ENCODE measurements at regions not wholly inside any gene's neighbourhood (a gene's known extent, or its start where the extent isn't known, plus 50 kb on each side); places are given as distances from the start of the nearest gene placed in this dataset.

DNA sequence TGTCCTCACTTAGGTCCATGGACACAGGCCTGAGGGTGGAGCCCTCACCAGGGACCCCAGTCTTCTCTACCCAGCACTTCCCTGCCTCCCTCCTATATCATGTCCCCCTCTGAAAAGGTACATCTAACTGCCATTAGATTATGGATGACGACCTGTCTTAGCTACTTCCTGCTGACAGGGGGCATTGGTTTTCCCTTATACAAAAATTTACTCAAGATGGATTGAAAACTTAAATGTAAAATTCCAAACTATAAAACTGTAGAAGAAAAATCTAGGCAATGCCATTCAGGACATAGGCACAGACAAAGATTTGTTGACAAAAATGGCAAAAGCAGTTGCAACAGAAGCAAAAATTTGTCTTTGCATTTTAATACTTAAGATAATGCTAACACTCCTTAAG lies 623.2 kb upstream of the FAM174A start:
- no peak for TF ChIP-seq POLR2A (IDR thresholded peaks at IDR 0.05)
- TF ChIP-seq CTCF (IDR thresholded peaks at IDR 0.05) = no peak
- no peak for TF ChIP-seq POLR2AphosphoS5 (IDR thresholded peaks at IDR 0.05)
